GM12865 (cell line): ENCODE measurements at regions not wholly inside any gene's neighbourhood (a gene's known extent, or its start where the extent isn't known, plus 50 kb on each side); places are given as distances from the start of the nearest gene placed in this dataset.
A peak's percentile ranks its signal among the peaks of the same experiment; 100 is the strongest.

Source experiments
- DNase-seq: peaks from one replicate; pipeline ENCODE4 v3.0.0; 2010; ENCODE audit warnings: low read depth
- H3K4me3 ChIP-seq: 2 replicates; pipeline ENCODE4 v1.5.1; 2011; ENCODE audit warnings: mild to moderate bottlenecking, low read depth, low read length, control low read depth
- TF ChIP-seq, protein P1 (sequence below): IDR thresholded peaks from 2 replicates; pipeline ENCODE4 v1.5.1; 2011; ENCODE audit warnings: low read length, control low read depth, low read depth, inconsistent platforms; ENCODE audit not compliant: insufficient read depth; ENCODE audit errors: missing control alignments

DNA sequence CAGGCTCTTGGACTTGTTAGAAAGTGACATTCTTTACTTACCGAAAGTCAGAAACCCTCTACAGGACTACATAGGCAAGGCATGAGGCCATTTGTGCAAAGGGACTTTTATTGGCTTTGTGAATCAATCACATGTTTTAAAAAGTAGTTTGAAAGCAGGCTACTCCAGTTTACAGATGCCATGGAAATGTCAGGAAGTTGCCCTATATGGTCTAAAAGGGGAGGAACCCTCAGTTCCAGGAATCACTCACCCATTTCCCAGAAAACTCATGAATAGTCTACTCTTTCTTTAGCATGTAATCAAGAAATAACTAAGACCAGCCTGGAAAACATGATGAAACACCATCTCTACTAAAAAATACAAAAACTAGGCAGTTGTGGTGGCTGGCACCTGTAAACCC, 51.0 kb upstream of the MKRN3 start:
- no peak overlapping the region for H3K4me3 ChIP-seq
- TF ChIP-seq, protein P1, sequence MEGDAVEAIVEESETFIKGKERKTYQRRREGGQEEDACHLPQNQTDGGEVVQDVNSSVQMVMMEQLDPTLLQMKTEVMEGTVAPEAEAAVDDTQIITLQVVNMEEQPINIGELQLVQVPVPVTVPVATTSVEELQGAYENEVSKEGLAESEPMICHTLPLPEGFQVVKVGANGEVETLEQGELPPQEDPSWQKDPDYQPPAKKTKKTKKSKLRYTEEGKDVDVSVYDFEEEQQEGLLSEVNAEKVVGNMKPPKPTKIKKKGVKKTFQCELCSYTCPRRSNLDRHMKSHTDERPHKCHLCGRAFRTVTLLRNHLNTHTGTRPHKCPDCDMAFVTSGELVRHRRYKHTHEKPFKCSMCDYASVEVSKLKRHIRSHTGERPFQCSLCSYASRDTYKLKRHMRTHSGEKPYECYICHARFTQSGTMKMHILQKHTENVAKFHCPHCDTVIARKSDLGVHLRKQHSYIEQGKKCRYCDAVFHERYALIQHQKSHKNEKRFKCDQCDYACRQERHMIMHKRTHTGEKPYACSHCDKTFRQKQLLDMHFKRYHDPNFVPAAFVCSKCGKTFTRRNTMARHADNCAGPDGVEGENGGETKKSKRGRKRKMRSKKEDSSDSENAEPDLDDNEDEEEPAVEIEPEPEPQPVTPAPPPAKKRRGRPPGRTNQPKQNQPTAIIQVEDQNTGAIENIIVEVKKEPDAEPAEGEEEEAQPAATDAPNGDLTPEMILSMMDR = no peak
- no peak for DNase-seq

GRCh38 chr15:23506762-23507161, 58.7 kb upstream of the MKRN3 start:
- no peak overlapping the region for H3K4me3 ChIP-seq
- DNase-seq = no peak
- TF ChIP-seq, protein P1 = no peak

DNA sequence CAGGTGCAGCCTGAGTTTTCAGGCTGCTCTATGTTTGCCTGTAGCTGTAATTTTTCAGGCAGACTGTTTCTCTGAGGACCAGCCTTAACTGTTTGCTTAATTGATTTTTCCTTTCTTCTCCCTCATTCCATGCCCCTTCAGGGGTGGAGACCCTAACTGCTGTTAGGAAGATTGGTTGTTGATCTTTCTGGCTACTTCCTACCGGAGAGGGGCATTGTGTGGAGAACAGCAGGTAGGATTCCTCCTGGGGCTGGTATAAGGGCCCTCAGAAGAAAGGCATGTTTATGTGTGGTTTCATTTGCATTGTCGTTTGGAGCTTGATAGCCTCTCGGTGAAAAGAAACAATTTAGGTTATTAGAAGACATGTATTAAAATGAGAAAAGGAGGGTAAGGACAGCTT, 56.9 kb upstream of the GOLGA6L2 start:
- TF ChIP-seq, protein P1 = no peak
- DNase-seq = no peak
- no peak overlapping the region for H3K4me3 ChIP-seq

DNA sequence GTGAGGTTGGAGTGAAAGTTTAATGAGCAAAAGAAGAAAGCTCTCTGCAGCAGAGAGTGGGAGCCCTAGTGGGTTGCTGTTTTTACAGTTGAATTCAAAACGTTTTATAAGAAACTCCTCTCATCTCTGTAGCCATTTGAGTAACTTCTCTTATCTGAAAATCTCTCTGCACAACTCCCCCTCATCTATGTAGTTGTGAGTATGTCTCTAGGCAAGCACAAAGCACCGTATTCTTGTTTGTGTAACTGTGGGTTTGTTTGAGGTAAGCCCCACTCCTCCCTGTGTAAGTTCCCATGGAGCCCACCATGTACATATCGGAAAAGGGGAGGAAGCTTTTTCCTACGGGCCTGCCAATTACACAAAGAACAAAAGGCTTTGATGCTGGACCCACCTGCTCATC, 56.5 kb upstream of the GOLGA6L2 start:
- H3K4me3 ChIP-seq = no peak overlapping the region
- DNase-seq = no peak
- TF ChIP-seq, protein P1 = no peak

DNA sequence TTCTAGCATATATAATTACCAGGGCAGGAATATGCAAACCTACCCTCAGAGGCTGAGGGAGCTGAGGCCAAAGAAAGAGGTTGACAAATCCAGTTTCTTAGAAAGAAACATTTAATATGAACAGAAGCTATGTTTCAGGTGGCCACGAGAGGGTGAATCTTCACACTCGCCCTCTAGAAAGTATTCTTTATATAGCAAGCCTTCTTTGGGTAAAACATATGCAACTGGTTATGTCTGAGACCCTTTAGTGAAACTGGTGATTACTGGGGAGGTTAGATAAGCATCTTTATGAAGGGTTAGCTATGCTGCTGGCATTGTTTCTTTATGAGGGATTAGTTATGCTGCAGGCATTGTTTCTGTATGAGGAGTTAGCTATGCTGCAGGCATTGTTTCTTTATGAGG, 50.7 kb upstream of the GOLGA6L2 start:
- H3K4me3 ChIP-seq = no peak overlapping the region
- TF ChIP-seq, protein P1 = peak; percentile 36
- peak; percentile 6 for DNase-seq
